Kidney epithelial cell (primary cell): ENCODE measurements at regions not wholly inside any gene's neighbourhood (a gene's known extent, or its start where the extent isn't known, plus 50 kb on each side); places are given as distances from the start of the nearest gene placed in this dataset.

ENCODE experiments used
- DNase-seq: peaks from one replicate; pipeline ENCODE4 v3.0.0-alpha.2; 2010; ENCODE audit warnings: low read depth
- H3K27me3 ChIP-seq: 2 replicates; pipeline ENCODE4 v1.6.0; 2011; ENCODE audit warnings: low read length; ENCODE audit not compliant: control insufficient read depth, insufficient read depth
- H3K36me3 ChIP-seq: 2 replicates; pipeline ENCODE4 v1.5.1; 2011; ENCODE audit warnings: low read length; ENCODE audit not compliant: control insufficient read depth, insufficient read depth
- H3K4me3 ChIP-seq: 2 replicates; pipeline ENCODE4 v1.5.1; 2011; ENCODE audit warnings: low read depth, mild to moderate bottlenecking, control low read depth, low read length
- TF ChIP-seq, protein P1 (sequence below): IDR thresholded peaks from 2 replicates; pipeline ENCODE4 v1.5.1; 2011; ENCODE audit warnings: mild to moderate bottlenecking, moderate library complexity, low read length, control low read depth, inconsistent platforms; ENCODE audit not compliant: insufficient read depth, poor library complexity, severe bottlenecking

DNA sequence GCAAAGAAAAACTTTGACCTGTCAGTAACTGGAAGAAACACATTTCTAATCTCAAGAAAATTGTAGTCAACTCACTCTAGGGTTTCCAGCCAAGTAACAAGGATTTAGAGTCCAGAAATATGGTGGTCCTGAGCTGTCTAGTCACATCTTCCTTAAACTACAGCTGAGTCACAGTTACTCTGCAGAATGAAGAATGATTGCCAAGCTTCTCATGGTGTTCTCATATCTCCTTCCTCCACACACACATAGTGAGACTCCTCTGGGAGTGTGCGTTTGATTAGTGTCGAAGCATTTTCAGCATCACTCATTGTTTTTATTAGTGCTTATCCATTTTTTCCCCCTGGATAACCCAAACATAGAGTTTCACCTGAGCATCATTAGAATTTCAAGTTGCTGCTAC lies 93.1 kb upstream of the CXCL12 start:
- TF ChIP-seq, protein P1, sequence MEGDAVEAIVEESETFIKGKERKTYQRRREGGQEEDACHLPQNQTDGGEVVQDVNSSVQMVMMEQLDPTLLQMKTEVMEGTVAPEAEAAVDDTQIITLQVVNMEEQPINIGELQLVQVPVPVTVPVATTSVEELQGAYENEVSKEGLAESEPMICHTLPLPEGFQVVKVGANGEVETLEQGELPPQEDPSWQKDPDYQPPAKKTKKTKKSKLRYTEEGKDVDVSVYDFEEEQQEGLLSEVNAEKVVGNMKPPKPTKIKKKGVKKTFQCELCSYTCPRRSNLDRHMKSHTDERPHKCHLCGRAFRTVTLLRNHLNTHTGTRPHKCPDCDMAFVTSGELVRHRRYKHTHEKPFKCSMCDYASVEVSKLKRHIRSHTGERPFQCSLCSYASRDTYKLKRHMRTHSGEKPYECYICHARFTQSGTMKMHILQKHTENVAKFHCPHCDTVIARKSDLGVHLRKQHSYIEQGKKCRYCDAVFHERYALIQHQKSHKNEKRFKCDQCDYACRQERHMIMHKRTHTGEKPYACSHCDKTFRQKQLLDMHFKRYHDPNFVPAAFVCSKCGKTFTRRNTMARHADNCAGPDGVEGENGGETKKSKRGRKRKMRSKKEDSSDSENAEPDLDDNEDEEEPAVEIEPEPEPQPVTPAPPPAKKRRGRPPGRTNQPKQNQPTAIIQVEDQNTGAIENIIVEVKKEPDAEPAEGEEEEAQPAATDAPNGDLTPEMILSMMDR: no peak
- no peaks in the 10 kb centered on the region for H3K36me3 ChIP-seq
- no peak overlapping the region for H3K4me3 ChIP-seq
- no peak for DNase-seq
- no peaks in the 10 kb centered on the region for H3K27me3 ChIP-seq

DNA sequence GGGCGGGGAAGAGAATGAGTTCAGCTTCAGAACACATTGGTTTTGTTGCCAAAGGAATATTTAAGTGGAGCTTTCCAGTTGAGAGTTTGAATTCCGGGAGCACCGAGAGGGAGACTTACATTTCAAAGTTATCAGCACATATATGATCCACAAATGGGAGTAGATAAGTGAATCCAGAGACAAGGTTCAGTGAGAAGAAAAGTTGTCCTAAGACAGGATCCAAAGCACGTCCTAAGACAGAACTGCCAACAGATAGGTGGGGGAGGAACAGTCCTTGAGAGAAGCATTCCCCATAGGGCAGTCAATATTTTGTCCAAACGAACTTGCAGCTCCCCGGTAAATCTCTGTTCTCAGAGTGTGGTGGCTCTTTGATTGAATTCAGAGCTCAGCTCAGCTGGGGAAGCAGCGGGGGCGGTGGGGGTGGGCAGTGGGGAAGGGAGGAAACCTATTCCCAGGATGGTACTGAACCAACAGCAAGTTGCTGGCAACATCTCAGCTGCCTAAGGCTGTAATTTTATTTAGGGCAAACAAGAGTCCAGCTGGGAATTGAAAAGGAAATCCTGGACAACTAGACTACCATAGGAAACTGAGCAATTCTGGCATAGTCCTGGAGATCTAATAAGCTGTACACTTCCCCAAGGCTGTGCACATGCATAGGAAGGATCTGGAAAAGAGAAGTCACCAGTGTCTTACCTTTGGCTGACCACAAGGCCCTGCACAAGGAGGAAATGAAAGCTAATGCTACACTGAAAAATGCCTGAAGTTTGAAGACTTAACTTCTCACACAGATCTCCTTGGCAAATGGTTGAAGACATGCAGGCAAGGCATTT lies 94.2 kb upstream of the CXCL12 start:
- TF ChIP-seq, protein P1: no peak
- DNase-seq: no peak
- no peak overlapping the region for H3K4me3 ChIP-seq
- H3K36me3 ChIP-seq: no peaks in the 10 kb centered on the region
- no peaks in the 10 kb centered on the region for H3K27me3 ChIP-seq

DNA sequence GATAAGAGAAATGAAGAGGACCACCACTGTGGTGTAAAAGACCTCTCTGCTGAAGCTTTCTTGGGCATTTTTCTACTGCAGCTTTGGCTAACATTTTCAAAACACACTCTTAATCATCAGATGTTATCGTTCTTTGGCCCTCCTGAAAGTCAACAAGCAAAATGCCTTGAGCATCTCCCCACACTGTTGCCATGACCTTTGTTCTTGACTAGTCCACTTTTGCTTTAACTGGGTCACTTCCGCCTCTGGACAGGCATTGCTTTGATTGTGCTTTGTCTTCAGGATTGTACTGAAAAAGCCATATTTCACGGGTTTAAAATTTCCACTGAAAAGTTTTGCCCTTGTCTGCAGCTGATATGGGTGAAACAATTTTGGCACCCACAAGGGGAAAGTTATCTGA lies 107.8 kb upstream of the CXCL12 start:
- DNase-seq: no peak
- Histone ChIP-seq H3K36me3 (no peaks in the 10 kb centered on the region), H3K27me3 (no peaks in the 10 kb centered on the region), H3K4me3 (no peak overlapping the region)
- TF ChIP-seq, protein P1: no peak

DNA sequence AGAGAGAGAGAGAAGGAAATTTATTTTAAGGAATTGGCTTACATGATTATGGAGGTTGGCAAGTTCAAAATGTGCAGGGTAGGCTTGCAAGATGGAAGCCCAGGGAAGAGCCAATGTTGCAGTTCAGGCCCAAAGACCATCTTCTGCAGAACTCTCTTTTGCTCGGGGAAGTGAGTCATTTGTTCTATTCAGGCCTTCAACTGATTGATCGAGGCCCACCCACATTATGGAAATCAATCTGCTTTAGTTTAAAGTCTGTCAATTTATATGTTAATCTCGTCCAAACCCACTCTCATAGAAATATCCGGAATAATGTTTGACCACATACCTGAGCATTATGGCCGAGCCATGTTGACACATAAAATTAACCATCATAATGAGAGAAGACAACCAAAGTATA lies 113.3 kb upstream of the CXCL12 start:
- Histone ChIP-seq H3K27me3 (no peaks in the 10 kb centered on the region), H3K36me3 (no peaks in the 10 kb centered on the region), H3K4me3 (no peak overlapping the region)
- DNase-seq: no peak
- TF ChIP-seq, protein P1: no peak

DNA sequence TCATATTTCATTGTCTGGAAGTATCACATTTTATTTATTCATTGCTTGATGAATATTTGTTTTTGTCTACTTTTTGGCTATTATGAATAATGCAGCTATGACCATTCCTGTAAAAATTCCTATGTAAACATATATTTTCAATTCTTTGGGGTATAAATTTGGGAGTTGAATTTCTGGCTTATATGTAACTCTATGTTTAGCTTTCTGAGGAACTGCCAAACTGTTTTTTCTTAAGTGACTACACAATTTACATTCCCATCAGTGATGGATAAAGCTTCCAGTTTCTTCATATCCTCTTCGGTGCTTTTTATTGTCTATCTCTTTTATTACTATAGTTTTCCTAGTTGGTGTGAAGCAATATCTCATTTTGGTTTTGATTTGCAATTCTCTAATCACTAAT lies 115.6 kb upstream of the CXCL12 start:
- no peak for DNase-seq
- TF ChIP-seq, protein P1: no peak
- no peaks in the 10 kb centered on the region for H3K36me3 ChIP-seq

DNA sequence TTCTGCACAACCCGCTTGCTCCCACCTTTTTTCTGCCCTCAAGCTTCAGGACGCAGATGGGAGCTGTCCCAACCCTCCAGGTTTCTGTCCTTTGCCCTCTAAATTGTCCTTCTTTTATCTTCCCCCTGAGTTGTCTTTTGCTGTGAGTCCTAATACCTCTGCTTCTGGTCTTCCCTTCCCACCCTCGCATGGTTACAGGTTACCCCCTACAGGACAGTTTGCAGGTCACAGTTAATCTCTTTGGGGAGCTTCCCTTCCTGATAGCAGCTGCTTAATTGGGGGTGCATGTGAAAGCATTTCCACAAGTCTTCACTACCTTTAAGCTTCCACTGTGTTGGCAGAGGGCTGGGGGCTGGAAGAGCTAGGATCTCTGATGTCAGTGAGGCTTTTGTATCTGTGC lies 121.5 kb upstream of the CXCL12 start:
- Histone ChIP-seq H3K4me3 (no peak overlapping the region), H3K27me3 (no peaks in the 10 kb centered on the region), H3K36me3 (no peaks in the 10 kb centered on the region)
- TF ChIP-seq, protein P1: no peak
- no peak for DNase-seq

More for the DNA sequence above, 115.6 kb upstream of the CXCL12 start:
- no peaks in the 10 kb centered on the region for H3K27me3 ChIP-seq
- no peak overlapping the region for H3K4me3 ChIP-seq
